C4-2B (cell line): ENCODE measurements at regions not wholly inside any gene's neighbourhood (a gene's known extent, or its start where the extent isn't known, plus 50 kb on each side); places are given as distances from the start of the nearest gene placed in this dataset.

Experiments
- CTCF ChIP-seq: fragments of 450-650 bp; conservative IDR thresholded peaks from 2 replicates; pipeline ENCODE4 v1.5.1; 2017; ENCODE audit warnings: mild to moderate bottlenecking
- ZFX ChIP-seq: fragments of 450-650 bp; IDR thresholded peaks from 2 replicates; pipeline ENCODE4 v1.6.1; 2017

GRCh38 chr11:111123463-111124398 lies 121.8 kb upstream of the POU2AF2 start:
- TF ChIP-seq CTCF (no peak), ZFX (no peak)
